Activated CD4-positive, alpha-beta memory T cell treated with anti-CD3 and anti-CD28 coated beads, Interleukin-2, amount 10 ng/mL, durations not matched to agents 7 days and 5 days (primary cell): ENCODE measurements at regions not wholly inside any gene's neighbourhood (a gene's known extent, or its start where the extent isn't known, plus 50 kb on each side); places are given as distances from the start of the nearest gene placed in this dataset.
"Not testable (repeated sequence)": the region's sequence is repeated elsewhere in the genome, so short reads cannot be mapped to it uniquely, and the experiment has no call there.

Experiments
- CTCF ChIA-PET: fragments of 350-600 bp; sonication (Branson Sonifier 250); formaldehyde crosslinking; loops from one replicate; lab custom pipeline; 2021; ENCODE audit warnings: antibody characterized with exemption, inconsistent platforms; lab: Charles Lee
- POLR2A ChIA-PET: fragments of 350-600 bp; sonication (Branson Sonifier 250); formaldehyde crosslinking; loops from one replicate; lab custom pipeline; 2021; ENCODE audit warnings: antibody characterized with exemption; lab: Charles Lee
- DNase-seq: peaks from one replicate; pipeline ENCODE4 v3.0.0-alpha.2; 2020
- H3K27ac Mint-ChIP-seq: one replicate; pipeline ENCODE4 v1.8.0; 2021; ENCODE audit warnings: mild to moderate bottlenecking, mixed read lengths
- H3K27me3 Mint-ChIP-seq: one replicate; pipeline ENCODE4 v1.8.0; 2021; ENCODE audit warnings: mixed read lengths
- H3K36me3 Mint-ChIP-seq: one replicate; pipeline ENCODE4 v1.8.0; 2021; ENCODE audit warnings: low read depth, mixed read lengths
- H3K4me1 Mint-ChIP-seq: one replicate; pipeline ENCODE4 v1.8.0; 2021; ENCODE audit warnings: mixed read lengths
- H3K4me3 Mint-ChIP-seq: one replicate; pipeline ENCODE4 v1.8.0; 2021; ENCODE audit warnings: mild to moderate bottlenecking, mixed read lengths
- H3K9me3 Mint-ChIP-seq: one replicate; pipeline ENCODE4 v1.8.0; 2021; ENCODE audit warnings: mixed read lengths

GRCh38 chr1:109839276-109839675 is 71.4 kb upstream of the CSF1 start:
- ChIA-PET CTCF (interaction anchor here (0.7 kb wide), 1 partner anchor 10 kb away, joined by 3 read pairs; no protein-coding TSS in a partner anchor), POLR2A (interaction anchor here (1.3 kb wide), 1 partner anchor 10 kb away, joined by 3 read pairs; no protein-coding TSS in a partner anchor)
- peaks cover 13% of the 10 kb centered on the region for H3K36me3 Mint-ChIP-seq
- H3K27me3 Mint-ChIP-seq, H3K4me1 Mint-ChIP-seq, H3K27ac Mint-ChIP-seq, DNase-seq, H3K4me3 Mint-ChIP-seq: not testable (repeated sequence)
- H3K9me3 Mint-ChIP-seq: peaks cover 21% of the 10 kb centered on the region

- H3K4me3 Mint-ChIP-seq: no peak overlapping the region
- POLR2A ChIA-PET: interaction anchor here (1.3 kb wide), 1 partner anchor 10 kb away, joined by 3 read pairs; no protein-coding TSS in a partner anchor
- no peak overlapping the region for H3K27ac Mint-ChIP-seq
- CTCF ChIA-PET: interaction anchor here (0.7 kb wide), 1 partner anchor 10 kb away, joined by 3 read pairs; no protein-coding TSS in a partner anchor
- peaks cover 6% of the 10 kb centered on the region for H3K4me1 Mint-ChIP-seq
- no peak for DNase-seq
- H3K36me3 Mint-ChIP-seq: peaks cover 13% of the 10 kb centered on the region
- H3K9me3 Mint-ChIP-seq: peaks cover 21% of the 10 kb centered on the region
- peaks cover 5% of the 10 kb centered on the region for H3K27me3 Mint-ChIP-seq
Observed at GRCh38 chr1:109838838-109839240, 71.8 kb upstream of the CSF1 start.

GRCh38 chr1:109837852-109838570 is 72.6 kb upstream of the CSF1 start:
- DNase-seq: no peak
- peaks cover 6% of the 10 kb centered on the region for H3K4me1 Mint-ChIP-seq
- POLR2A ChIA-PET: no interaction called here
- CTCF ChIA-PET: no interaction called here
- peaks cover 16% of the 10 kb centered on the region for H3K36me3 Mint-ChIP-seq
- peaks cover 21% of the 10 kb centered on the region for H3K9me3 Mint-ChIP-seq
- H3K27me3 Mint-ChIP-seq: peaks cover 5% of the 10 kb centered on the region
- H3K27ac Mint-ChIP-seq: no peak overlapping the region
- H3K4me3 Mint-ChIP-seq: no peak overlapping the region

- DNase-seq, H3K4me3 Mint-ChIP-seq, H3K27me3 Mint-ChIP-seq, H3K4me1 Mint-ChIP-seq, POLR2A ChIA-PET, CTCF ChIA-PET, H3K27ac Mint-ChIP-seq: not testable (repeated sequence)
- Mint-ChIP-seq H3K36me3 (peaks cover 22% of the 10 kb centered on the region), H3K9me3 (peaks cover 26% of the 10 kb centered on the region)
Observed at GRCh38 chr1:109835645-109836044, 71.9 kb upstream of the EPS8L3 start.

GRCh38 chr1:109834951-109835350 is 71.2 kb upstream of the EPS8L3 start:
- peaks cover 24% of the 10 kb centered on the region for H3K9me3 Mint-ChIP-seq
- peaks cover 5% of the 10 kb centered on the region for H3K27me3 Mint-ChIP-seq
- peaks cover 6% of the 10 kb centered on the region for H3K4me1 Mint-ChIP-seq
- no peak overlapping the region for H3K27ac Mint-ChIP-seq
- ChIA-PET CTCF (no interaction called here), POLR2A (no interaction called here)
- no peak for DNase-seq
- H3K4me3 Mint-ChIP-seq: no peak overlapping the region
- peaks cover 20% of the 10 kb centered on the region for H3K36me3 Mint-ChIP-seq

- no peak overlapping the region for H3K27ac Mint-ChIP-seq
- H3K9me3 Mint-ChIP-seq: peaks cover 21% of the 10 kb centered on the region
- CTCF ChIA-PET: no interaction called here
- peaks cover 20% of the 10 kb centered on the region for H3K36me3 Mint-ChIP-seq
- DNase-seq: no peak
- no peaks in the 10 kb centered on the region for H3K4me1 Mint-ChIP-seq
- peaks cover 5% of the 10 kb centered on the region for H3K27me3 Mint-ChIP-seq
- H3K4me3 Mint-ChIP-seq: no peak overlapping the region
- POLR2A ChIA-PET: no interaction called here
Observed at GRCh38 chr1:109832945-109833344, 69.2 kb upstream of the EPS8L3 start.

- ChIA-PET CTCF (interaction anchor here (0.6 to 1.8 kb wide), 2 partner anchors 19 to 156 kb away, joined by 3 to 5 read pairs; partner anchors contain the start of gene AHCYL1), POLR2A (interaction anchor here (1.2 kb wide), 1 partner anchor 10 kb away, joined by 3 read pairs; no protein-coding TSS in a partner anchor)
- H3K27me3 Mint-ChIP-seq: no peaks in the 10 kb centered on the region
- peaks cover 10% of the 10 kb centered on the region for H3K36me3 Mint-ChIP-seq
- peaks cover 6% of the 10 kb centered on the region for H3K9me3 Mint-ChIP-seq
- DNase-seq: no peak
- no peak overlapping the region for H3K27ac Mint-ChIP-seq
- H3K4me1 Mint-ChIP-seq: peaks cover 20% of the 10 kb centered on the region
- H3K4me3 Mint-ChIP-seq: no peak overlapping the region
Observed at GRCh38 chr1:109828756-109829505, 65.2 kb upstream of the EPS8L3 start.

- CTCF ChIA-PET: no interaction called here
- H3K4me3 Mint-ChIP-seq: no peak overlapping the region
- peaks cover 28% of the 10 kb centered on the region for H3K4me1 Mint-ChIP-seq
- POLR2A ChIA-PET: no interaction called here
- H3K36me3 Mint-ChIP-seq: peaks cover 7% of the 10 kb centered on the region
- H3K9me3 Mint-ChIP-seq: peaks cover 6% of the 10 kb centered on the region
- no peak overlapping the region for H3K27ac Mint-ChIP-seq
- no peak for DNase-seq
- H3K27me3 Mint-ChIP-seq: no peaks in the 10 kb centered on the region
Observed at GRCh38 chr1:109827986-109828385, 64.3 kb upstream of the EPS8L3 start.

GRCh38 chr1:109827466-109827865 is 63.7 kb upstream of the EPS8L3 start:
- ChIA-PET POLR2A (no interaction called here), CTCF (no interaction called here)
- Mint-ChIP-seq H3K4me3 (no peak overlapping the region), H3K27ac (no peak overlapping the region), H3K27me3 (no peaks in the 10 kb centered on the region), H3K4me1 (peaks cover 34% of the 10 kb centered on the region), H3K36me3 (peaks cover 3% of the 10 kb centered on the region), H3K9me3 (peaks cover 4% of the 10 kb centered on the region)
- DNase-seq: no peak

GRCh38 chr1:109826930-109827349 is 63.2 kb upstream of the EPS8L3 start:
- Mint-ChIP-seq H3K4me3 (no peak overlapping the region), H3K36me3 (peaks cover under 1% of the 10 kb centered on the region), H3K9me3 (peaks cover under 1% of the 10 kb centered on the region), H3K4me1 (peaks cover 39% of the 10 kb centered on the region), H3K27me3 (no peaks in the 10 kb centered on the region), H3K27ac (no peak overlapping the region)
- ChIA-PET POLR2A (no interaction called here), CTCF (interaction anchor here (1.4 kb wide), 1 partner anchor 36 kb away, joined by 3 read pairs; no protein-coding TSS in a partner anchor)
- no peak for DNase-seq

- DNase-seq: no peak
- POLR2A ChIA-PET: no interaction called here
- H3K27ac Mint-ChIP-seq: no peak overlapping the region
- no peak overlapping the region for H3K4me3 Mint-ChIP-seq
- no peaks in the 10 kb centered on the region for H3K9me3 Mint-ChIP-seq
- H3K27me3 Mint-ChIP-seq: no peaks in the 10 kb centered on the region
- CTCF ChIA-PET: interaction anchor here (1.4 kb wide), 1 partner anchor 36 kb away, joined by 3 read pairs; no protein-coding TSS in a partner anchor
- peaks cover 44% of the 10 kb centered on the region for H3K4me1 Mint-ChIP-seq
- H3K36me3 Mint-ChIP-seq: no peaks in the 10 kb centered on the region
Observed at GRCh38 chr1:109826446-109826845, 62.7 kb upstream of the EPS8L3 start.

GRCh38 chr1:109824349-109825115 is 60.8 kb upstream of the EPS8L3 start:
- Mint-ChIP-seq H3K27me3 (no peaks in the 10 kb centered on the region), H3K4me3 (no peak overlapping the region), H3K9me3 (no peaks in the 10 kb centered on the region), H3K36me3 (no peaks in the 10 kb centered on the region), H3K4me1 (peaks cover 61% of the 10 kb centered on the region), H3K27ac (peak overlapping the region; percentile 11)
- DNase-seq: no peak
- ChIA-PET CTCF (interaction anchor here (1.1 to 1.5 kb wide), 2 partner anchors 33 to 160 kb away, joined by 3 to 4 read pairs; partner anchors contain the start of gene AHCYL1), POLR2A (interaction anchor here (1.5 to 4.0 kb wide), 2 partner anchors 22 to 82 kb away, joined by 4 to 23 read pairs; no protein-coding TSS in a partner anchor)
